OCI-LY1 (cell line): ENCODE measurements at regions not wholly inside any gene's neighbourhood (a gene's known extent, or its start where the extent isn't known, plus 50 kb on each side); places are given as distances from the start of the nearest gene placed in this dataset.

Experiments used
- H2AFZ ChIP-seq: fragments of 200-600 bp; sonication (generic), shearing (Covaris generic); 2 replicates; pipeline ENCODE4 v1.6.0; 2014; ENCODE audit warnings: antibody characterized with exemption, mild to moderate bottlenecking, low read length
- H3F3A ChIP-seq: fragments of 200-600 bp; sonication (generic), shearing (Covaris generic); 2 replicates; pipeline ENCODE4 v1.6.0; 2014; ENCODE audit warnings: mild to moderate bottlenecking, antibody characterized with exemption, low read length, moderate library complexity; ENCODE audit not compliant: insufficient read depth
- H3K27ac ChIP-seq: fragments of 200-600 bp; sonication (generic); 2 replicates; pipeline ENCODE4 v1.5.1; 2014; ENCODE audit warnings: low read length, mixed run types, mild to moderate bottlenecking, low read depth; ENCODE audit not compliant: poor library complexity, severe bottlenecking
- H3K27me3 ChIP-seq: fragments of 200-600 bp; sonication (generic); 2 replicates; pipeline ENCODE4 v1.6.0; 2014; ENCODE audit warnings: antibody characterized with exemption, mild to moderate bottlenecking, low read length, moderate library complexity; ENCODE audit not compliant: insufficient read depth
- H3K36me3 ChIP-seq: fragments of 200-600 bp; sonication (generic); 2 replicates; pipeline ENCODE4 v1.6.1; 2014; ENCODE audit warnings: mild to moderate bottlenecking, antibody characterized with exemption, low read length, moderate library complexity, mixed read lengths; ENCODE audit not compliant: insufficient read depth
- H3K4me1 ChIP-seq: fragments of 200-600 bp; sonication (generic); 2 replicates; pipeline ENCODE4 v1.5.1; 2014; ENCODE audit warnings: mild to moderate bottlenecking, low read length, moderate library complexity; ENCODE audit not compliant: insufficient read depth, severe bottlenecking
- H3K4me2 ChIP-seq: fragments of 200-600 bp; sonication (generic), shearing (Covaris generic); 2 replicates; pipeline ENCODE4 v1.6.1; 2014; ENCODE audit warnings: low read length
- H3K4me3 ChIP-seq: fragments of 200-600 bp; sonication (generic); 2 replicates; pipeline ENCODE4 v1.5.1; 2014; ENCODE audit warnings: low read length, low read depth, mild to moderate bottlenecking, mixed read lengths; ENCODE audit not compliant: poor library complexity, severe bottlenecking
- H3K79me2 ChIP-seq: fragments of 200-600 bp; shearing (Covaris generic); 2 replicates; pipeline ENCODE4 v1.6.1; 2016; ENCODE audit warnings: mixed run types, low read length, mixed read lengths; ENCODE audit not compliant: insufficient read depth
- H3K9ac ChIP-seq: fragments of 200-600 bp; sonication (generic), shearing (Covaris generic); 2 replicates; pipeline ENCODE4 v1.6.1; 2014; ENCODE audit warnings: mild to moderate bottlenecking, low read length, mixed read lengths
- H3K9me2 ChIP-seq: fragments of 200-600 bp; sonication (generic), shearing (Covaris generic); 2 replicates; pipeline ENCODE4 v1.6.1; 2014; ENCODE audit warnings: low read depth, mild to moderate bottlenecking, low read length, mixed read lengths
- H3K9me3 ChIP-seq: fragments of 200-600 bp; shearing (Covaris generic); 2 replicates; pipeline ENCODE4 v1.6.1; 2014; ENCODE audit warnings: low read length, mixed read lengths
- H4K20me1 ChIP-seq: fragments of 200-600 bp; sonication (generic), shearing (Covaris generic); 2 replicates; pipeline ENCODE4 v1.6.0; 2016; ENCODE audit warnings: mild to moderate bottlenecking, low read length; ENCODE audit not compliant: insufficient read depth
- CTCF ChIP-seq: fragments of 200-600 bp; sonication (generic), shearing (Covaris generic); IDR thresholded peaks from 2 replicates; pipeline ENCODE4 v1.5.1; 2017; ENCODE audit warnings: mild to moderate bottlenecking, antibody characterized with exemption, low read length, moderate library complexity, mixed read lengths
- EZH2 ChIP-seq: fragments of 200-600 bp; sonication (generic), shearing (Covaris generic); IDR thresholded peaks from 2 replicates; pipeline ENCODE4 v1.8.0; 2017; ENCODE audit warnings: borderline replicate concordance, mixed run types, mild to moderate bottlenecking, antibody characterized with exemption, low read length, moderate library complexity, mixed read lengths

GRCh38 chr6:168793649-168794048, 352.7 kb downstream of the SMOC2 start:
- no peak for TF ChIP-seq EZH2
- no peak for TF ChIP-seq CTCF
- Histone ChIP-seq H2AFZ (no peak overlapping the region), H3K9me2 (no peaks in the 10 kb centered on the region), H3K4me1 (no peaks in the 10 kb centered on the region), H3K79me2 (no peaks in the 10 kb centered on the region), H3F3A (no peaks in the 10 kb centered on the region), H3K27me3 (no peaks in the 10 kb centered on the region), H3K4me3 (no peak overlapping the region), H4K20me1 (no peaks in the 10 kb centered on the region), H3K4me2 (no peak overlapping the region), H3K9ac (no peak overlapping the region), H3K36me3 (no peaks in the 10 kb centered on the region), H3K9me3 (no peaks in the 10 kb centered on the region), H3K27ac (no peak overlapping the region)

- no peaks in the 10 kb centered on the region for H3K36me3 ChIP-seq
- H3K79me2 ChIP-seq, result no peaks in the 10 kb centered on the region
- H3K27me3 ChIP-seq, result no peaks in the 10 kb centered on the region
- H3F3A ChIP-seq, result no peaks in the 10 kb centered on the region
- no peak overlapping the region for H3K9ac ChIP-seq
- TF ChIP-seq EZH2 (no peak), CTCF (no peak)
- no peaks in the 10 kb centered on the region for H4K20me1 ChIP-seq
- no peak overlapping the region for H2AFZ ChIP-seq
- H3K4me3 ChIP-seq, result no peak overlapping the region
- no peaks in the 10 kb centered on the region for H3K9me3 ChIP-seq
- no peak overlapping the region for H3K27ac ChIP-seq
- no peak overlapping the region for H3K4me2 ChIP-seq
- no peaks in the 10 kb centered on the region for H3K4me1 ChIP-seq
- no peaks in the 10 kb centered on the region for H3K9me2 ChIP-seq
Measured at GRCh38 chr6:168791917-168792316, 350.9 kb downstream of the SMOC2 start.

- no peaks in the 10 kb centered on the region for H3K36me3 ChIP-seq
- no peaks in the 10 kb centered on the region for H3K79me2 ChIP-seq
- H3K4me2 ChIP-seq, result no peak overlapping the region
- TF ChIP-seq EZH2 (no peak), CTCF (no peak)
- H4K20me1 ChIP-seq, result no peaks in the 10 kb centered on the region
- no peaks in the 10 kb centered on the region for H3F3A ChIP-seq
- H3K27me3 ChIP-seq, result no peaks in the 10 kb centered on the region
- H3K9me2 ChIP-seq, result no peaks in the 10 kb centered on the region
- no peaks in the 10 kb centered on the region for H3K9me3 ChIP-seq
- no peaks in the 10 kb centered on the region for H3K4me1 ChIP-seq
- H3K4me3 ChIP-seq, result no peak overlapping the region
- no peak overlapping the region for H3K27ac ChIP-seq
- no peak overlapping the region for H3K9ac ChIP-seq
- H2AFZ ChIP-seq, result no peak overlapping the region
Measured at GRCh38 chr6:168789699-168790098, 348.7 kb downstream of the SMOC2 start.
